ENCODE measurements at regions not wholly inside any gene's neighbourhood (a gene's known extent, or its start where the extent isn't known, plus 50 kb on each side); places are given as distances from the start of the nearest gene placed in this dataset.

- RAD21 ChIA-PET (ENCODE audit: low non-redundant PET in 1 of 2, low total read pairs in 2 of 2, uncharacterized antibody in 2 of 2, unreplicated experiment in 2 of 2) = no interaction called here
- DNase-seq (ENCODE audit: low read depth, low spot score) = no peak
- CTCF ChIA-PET = no interaction called here
- TF ChIP-seq, protein P1, sequence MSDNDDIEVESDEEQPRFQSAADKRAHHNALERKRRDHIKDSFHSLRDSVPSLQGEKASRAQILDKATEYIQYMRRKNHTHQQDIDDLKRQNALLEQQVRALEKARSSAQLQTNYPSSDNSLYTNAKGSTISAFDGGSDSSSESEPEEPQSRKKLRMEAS (IDR thresholded peaks at IDR 0.05) = no peak
- TF ChIP-seq EGR1 (IDR thresholded peaks at IDR 0.05; ENCODE audit: low read depth) (no peak), ELF1 (IDR thresholded peaks at IDR 0.05; ENCODE audit: borderline replicate concordance, low read depth) (no peak), EZH2 (IDR thresholded peaks at IDR 0.05) (no peak), ZBTB33 (IDR thresholded peaks at IDR 0.05; ENCODE audit: extremely low read depth, insufficient replicate concordance, low read length) (no peak), SIN3A (IDR thresholded peaks at IDR 0.05; ENCODE audit: low read depth) (no peak), CBX3 (IDR thresholded peaks at IDR 0.05; ENCODE audit: low read depth) (no peak), SRF (IDR thresholded peaks at IDR 0.05; ENCODE audit: low read depth) (no peak), POLR2A (IDR thresholded peaks at IDR 0.05; ENCODE audit: borderline replicate concordance, extremely low read depth, insufficient read depth, insufficient read length) (no peak), YY1 (IDR thresholded peaks at IDR 0.05; ENCODE audit: extremely low read depth, insufficient replicate concordance, low read depth, low read length) (no peak)
- H3K9me2 ChIP-seq (ENCODE audit: insufficient read depth) = no peaks in the 10 kb centered on the region
- no peaks in the 10 kb centered on the region for H3K27me3 ChIP-seq (ENCODE audit: insufficient read depth, low read length)
- no TSS peak for BruUV-seq (replicated peaks)
- H3K4me1 ChIP-seq (ENCODE audit: control insufficient read depth in 1 of 2, insufficient read depth in 2 of 2, low read length in 2 of 2) = no peaks in the 10 kb centered on the region
- no peaks in the 10 kb centered on the region for H3K9me3 ChIP-seq (ENCODE audit: control insufficient read depth in 1 of 2, insufficient read depth in 1 of 2, low read depth in 1 of 2, low read length in 2 of 2)
- H3K4me3 ChIP-seq (replicated peaks in 1 of 2; ENCODE audit: low read depth in 1 of 2, low read length in 2 of 2) = no peak overlapping the region
- no peaks in the 10 kb centered on the region for H3K79me2 ChIP-seq (ENCODE audit: insufficient read depth, low read length)
- H3K9ac ChIP-seq (ENCODE audit: low read length) = no peak overlapping the region
- H2AFZ ChIP-seq (ENCODE audit: low read depth, low read length, poor library complexity, severe bottlenecking) = no peak overlapping the region
- H3K36me3 ChIP-seq (ENCODE audit: control insufficient read depth in 1 of 2, insufficient read depth in 2 of 2, low read length in 2 of 2) = no peaks in the 10 kb centered on the region
- no peak for ATAC-seq
- H3K4me2 ChIP-seq (ENCODE audit: low read length) = no peak overlapping the region
- POLR2A ChIA-PET = no interaction called here
- no peak overlapping the region for H3K27ac ChIP-seq (ENCODE audit: low read depth, low read length)
- intact Hi-C loops (cut with micrococcal nuclease) = no loop called here
- H4K20me1 ChIP-seq (ENCODE audit: insufficient read depth) = no peaks in the 10 kb centered on the region
Measured at GRCh38 chrX:39823424-39823823, 274.3 kb downstream of the BCOR start.

DNA sequence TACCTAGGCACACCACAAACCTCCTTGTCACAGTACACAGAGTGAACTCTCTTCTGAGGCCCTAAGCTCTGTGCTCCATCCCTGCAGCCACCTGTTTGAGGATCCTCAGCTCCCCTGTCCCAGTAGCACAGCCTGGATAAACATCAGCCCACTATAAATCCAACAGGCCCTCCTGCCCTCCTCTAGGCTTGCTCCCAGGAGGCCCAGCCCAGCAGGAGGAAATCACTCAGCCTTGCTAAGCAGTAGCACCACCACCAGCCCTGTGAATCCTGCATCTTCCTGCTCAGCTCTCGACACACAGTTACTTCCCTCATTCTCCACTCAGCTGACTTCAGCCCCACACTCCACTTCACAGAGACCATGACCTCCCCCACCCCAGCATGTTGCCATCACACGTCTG lies 273.9 kb downstream of the BCOR start:
- no peak overlapping the region for H3K9ac ChIP-seq (ENCODE audit: low read length)
- ChIA-PET CTCF (no interaction called here), RAD21 (ENCODE audit: low non-redundant PET in 1 of 2, low total read pairs in 2 of 2, uncharacterized antibody in 2 of 2, unreplicated experiment in 2 of 2) (no interaction called here), POLR2A (no interaction called here)
- H4K20me1 ChIP-seq (ENCODE audit: insufficient read depth) = no peaks in the 10 kb centered on the region
- no peaks in the 10 kb centered on the region for H3K36me3 ChIP-seq (ENCODE audit: control insufficient read depth in 1 of 2, insufficient read depth in 2 of 2, low read length in 2 of 2)
- H3K9me2 ChIP-seq (ENCODE audit: insufficient read depth) = no peaks in the 10 kb centered on the region
- no peaks in the 10 kb centered on the region for H3K27me3 ChIP-seq (ENCODE audit: insufficient read depth, low read length)
- H3K27ac ChIP-seq (ENCODE audit: low read depth, low read length) = no peak overlapping the region
- H3K4me1 ChIP-seq (ENCODE audit: control insufficient read depth in 1 of 2, insufficient read depth in 2 of 2, low read length in 2 of 2) = no peaks in the 10 kb centered on the region
- intact Hi-C loops (cut with micrococcal nuclease) = no loop called here
- no peaks in the 10 kb centered on the region for H3K9me3 ChIP-seq (ENCODE audit: control insufficient read depth in 1 of 2, insufficient read depth in 1 of 2, low read depth in 1 of 2, low read length in 2 of 2)
- H3K4me3 ChIP-seq (replicated peaks in 1 of 2; ENCODE audit: low read depth in 1 of 2, low read length in 2 of 2) = no peak overlapping the region
- BruUV-seq (replicated peaks) = no TSS peak
- no peak for DNase-seq (ENCODE audit: low read depth, low spot score)
- ATAC-seq = no peak
- H2AFZ ChIP-seq (ENCODE audit: low read depth, low read length, poor library complexity, severe bottlenecking) = no peak overlapping the region
- H3K4me2 ChIP-seq (ENCODE audit: low read length) = no peak overlapping the region
- H3K79me2 ChIP-seq (ENCODE audit: insufficient read depth, low read length) = no peaks in the 10 kb centered on the region
- TF ChIP-seq CBX3 (IDR thresholded peaks at IDR 0.05; ENCODE audit: low read depth) (no peak), YY1 (IDR thresholded peaks at IDR 0.05; ENCODE audit: extremely low read depth, insufficient replicate concordance, low read depth, low read length) (no peak), FOSL1 (IDR thresholded peaks at IDR 0.05; ENCODE audit: low read depth) (no peak), ZNF274 (IDR thresholded peaks at IDR 0.05; ENCODE audit: low read depth, low read length) (no peak), EGR1 (IDR thresholded peaks at IDR 0.05; ENCODE audit: low read depth) (no peak), ZBTB33 (IDR thresholded peaks at IDR 0.05; ENCODE audit: extremely low read depth, insufficient replicate concordance, low read length) (no peak), EZH2 (IDR thresholded peaks at IDR 0.05) (no peak), JUND (IDR thresholded peaks at IDR 0.05) (no peak), ZFX (IDR thresholded peaks at IDR 0.05) (no peak), CTCF (IDR thresholded peaks at IDR 0.05 in 2 of 3, conservative IDR thresholded peaks at IDR 0.05 in 1 of 3; ENCODE audit: borderline replicate concordance in 1 of 3, insufficient read depth in 1 of 3, low read depth in 2 of 3, low read length in 2 of 3) (no peak)
- TF ChIP-seq, protein P1 (IDR thresholded peaks at IDR 0.05) = no peak

All from HCT116 (cell line).